ENCODE measurements at regions not wholly inside any gene's neighbourhood (a gene's known extent, or its start where the extent isn't known, plus 50 kb on each side); places are given as distances from the start of the nearest gene placed in this dataset.

DNA sequence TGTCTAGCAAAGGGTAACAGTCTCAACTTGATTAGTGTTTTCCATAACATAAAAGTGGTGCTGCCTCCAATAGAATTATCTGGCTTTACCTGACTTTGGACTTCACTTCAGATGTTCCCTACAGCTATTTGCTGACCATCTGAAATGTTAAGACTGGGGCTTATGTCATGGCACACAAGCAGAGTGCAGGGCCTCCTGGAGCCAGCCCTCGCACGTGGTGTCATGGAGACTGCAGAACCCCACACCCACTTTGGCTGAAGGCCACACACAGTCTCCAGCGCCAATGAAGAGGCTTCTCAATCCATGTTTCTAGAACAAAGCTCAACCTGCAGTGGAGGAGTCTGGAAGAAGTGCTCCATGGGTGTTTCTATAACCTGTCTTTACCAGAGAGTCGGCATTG lies 169.6 kb upstream of the FRMD6 start:
- H3K9me3 ChIP-seq (replicated peaks; ENCODE audit: low read length) = no peaks in the 10 kb centered on the region
- H3K4me3 ChIP-seq (ENCODE audit: low read length) = no peak overlapping the region
- H3K4me2 ChIP-seq (ENCODE audit: low read length) = no peak overlapping the region
- H3K4me1 ChIP-seq (ENCODE audit: control insufficient read depth, insufficient read depth, low read length) = peaks cover 3% of the 10 kb centered on the region
- no peaks in the 10 kb centered on the region for H3K36me3 ChIP-seq (ENCODE audit: insufficient read depth, low read length)
- H3K27me3 ChIP-seq (ENCODE audit: control insufficient read depth, insufficient read depth, low read length) = no peaks in the 10 kb centered on the region
- H3K9ac ChIP-seq (ENCODE audit: low read depth, low read length) = no peak overlapping the region

DNA sequence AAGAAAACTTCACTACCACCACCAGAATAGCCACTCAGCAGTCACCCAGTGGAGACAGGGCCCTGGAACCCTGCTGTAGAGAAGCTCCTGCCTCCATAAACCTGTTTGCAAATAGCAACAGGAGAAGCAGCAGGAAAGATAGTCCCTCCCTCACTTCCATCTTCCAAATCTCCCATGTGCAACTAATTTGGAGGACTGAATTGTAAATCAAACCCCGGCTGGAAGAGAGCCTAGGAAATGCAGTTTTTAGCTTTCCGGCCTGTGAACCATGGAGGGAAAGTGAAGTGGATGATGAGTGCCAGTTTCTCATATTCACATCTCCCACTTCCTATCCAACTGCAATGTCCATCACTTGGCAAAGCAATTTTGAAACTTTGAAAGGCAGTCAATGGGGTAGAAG lies 167.2 kb upstream of the FRMD6 start:
- peaks cover 4% of the 10 kb centered on the region for H3K4me1 ChIP-seq (ENCODE audit: control insufficient read depth, insufficient read depth, low read length)
- no peak overlapping the region for H3K4me3 ChIP-seq (ENCODE audit: low read length)
- no peak overlapping the region for H3K9ac ChIP-seq (ENCODE audit: low read depth, low read length)
- H3K27me3 ChIP-seq (ENCODE audit: control insufficient read depth, insufficient read depth, low read length) = no peaks in the 10 kb centered on the region
- H3K4me2 ChIP-seq (ENCODE audit: low read length) = no peak overlapping the region
- H3K36me3 ChIP-seq (ENCODE audit: insufficient read depth, low read length) = no peaks in the 10 kb centered on the region
- no peaks in the 10 kb centered on the region for H3K9me3 ChIP-seq (replicated peaks; ENCODE audit: low read length)

DNA sequence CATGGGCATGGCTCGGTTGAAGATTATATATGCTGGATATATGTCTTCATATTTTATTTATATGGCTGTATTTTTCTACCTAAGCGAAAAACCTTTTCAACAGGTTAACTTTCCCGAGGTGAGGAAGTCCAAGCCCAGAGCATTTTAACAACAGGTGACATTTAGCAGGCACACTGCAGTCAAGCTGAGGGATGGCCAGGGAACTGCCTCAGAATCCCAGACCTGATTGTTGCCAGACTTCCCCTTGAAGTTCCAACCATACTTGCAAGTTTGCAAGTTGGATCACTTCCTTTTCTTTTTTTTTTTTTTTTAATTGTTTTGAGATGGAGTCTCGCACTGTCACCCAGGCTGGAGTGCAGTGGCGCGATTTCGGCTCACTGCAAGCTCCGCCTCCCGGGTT lies 166.0 kb upstream of the FRMD6 start:
- Histone ChIP-seq H3K27me3 (ENCODE audit: control insufficient read depth, insufficient read depth, low read length) (no peaks in the 10 kb centered on the region), H3K9ac (ENCODE audit: low read depth, low read length) (no peak overlapping the region), H3K4me2 (ENCODE audit: low read length) (no peak overlapping the region), H3K36me3 (ENCODE audit: insufficient read depth, low read length) (no peaks in the 10 kb centered on the region), H3K4me3 (ENCODE audit: low read length) (no peak overlapping the region), H3K9me3 (replicated peaks; ENCODE audit: low read length) (no peaks in the 10 kb centered on the region), H3K4me1 (ENCODE audit: control insufficient read depth, insufficient read depth, low read length) (peaks cover 13% of the 10 kb centered on the region)

DNA sequence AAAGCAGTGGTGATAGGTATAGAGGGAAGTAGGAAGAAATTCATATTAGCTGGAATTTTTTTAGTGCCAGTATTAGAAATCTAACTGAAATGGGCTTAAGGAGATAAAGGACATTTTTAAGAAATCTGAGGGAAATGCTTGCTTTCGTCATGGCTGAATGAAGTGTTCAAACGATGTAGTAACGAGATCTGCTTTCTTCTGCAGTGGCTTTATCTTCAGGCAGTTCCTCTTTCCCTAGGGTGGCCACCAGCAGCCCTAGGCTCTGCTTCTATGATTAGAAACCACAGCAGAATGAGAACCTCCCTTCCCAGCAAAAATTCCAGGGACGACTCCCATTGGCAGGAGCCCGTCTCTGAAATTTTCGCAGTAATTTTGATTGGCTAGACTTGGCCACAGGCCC lies 163.9 kb upstream of the FRMD6 start:
- H3K9ac ChIP-seq (ENCODE audit: low read depth, low read length) = no peak overlapping the region
- no peak overlapping the region for H3K4me2 ChIP-seq (ENCODE audit: low read length)

DNA sequence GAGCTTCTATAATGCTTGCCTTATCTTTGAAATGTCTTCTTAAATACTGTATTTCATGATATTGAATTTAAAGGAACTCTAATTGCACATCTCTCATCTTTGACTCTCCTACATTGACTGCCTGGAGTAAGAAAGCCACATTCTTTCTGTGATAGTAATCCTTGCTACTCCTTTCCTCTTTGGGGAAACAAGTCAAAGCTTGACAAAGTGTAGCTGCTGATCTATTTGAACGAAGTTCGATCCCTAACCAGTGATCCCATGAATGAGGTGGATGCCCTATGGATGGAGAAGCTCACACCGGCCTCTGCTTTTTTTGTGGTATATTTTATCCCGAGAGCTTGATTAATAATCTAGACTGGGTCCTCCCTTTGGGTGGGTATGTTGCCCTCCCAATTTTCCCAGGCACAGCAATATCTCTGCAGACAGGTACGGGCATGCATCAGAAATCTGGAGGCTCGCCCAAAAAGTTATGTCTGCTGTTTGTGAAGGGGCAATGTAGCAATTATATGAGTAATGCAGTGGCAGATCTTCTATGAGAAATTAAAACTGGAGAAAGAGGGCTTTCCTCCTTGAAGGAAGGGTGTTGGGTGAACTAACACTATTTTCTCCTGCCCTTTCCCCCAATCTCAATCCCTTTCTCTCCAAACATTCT lies 163.0 kb upstream of the FRMD6 start:
- no peak overlapping the region for H3K4me3 ChIP-seq (ENCODE audit: low read length)

More for the DNA sequence above, 163.9 kb upstream of the FRMD6 start:
- no peaks in the 10 kb centered on the region for H3K36me3 ChIP-seq (ENCODE audit: insufficient read depth, low read length)
- no peak overlapping the region for H3K4me3 ChIP-seq (ENCODE audit: low read length)
- H3K9me3 ChIP-seq (replicated peaks; ENCODE audit: low read length) = no peaks in the 10 kb centered on the region
- peaks cover 15% of the 10 kb centered on the region for H3K4me1 ChIP-seq (ENCODE audit: control insufficient read depth, insufficient read depth, low read length)
- H3K27me3 ChIP-seq (ENCODE audit: control insufficient read depth, insufficient read depth, low read length) = no peaks in the 10 kb centered on the region

DNA sequence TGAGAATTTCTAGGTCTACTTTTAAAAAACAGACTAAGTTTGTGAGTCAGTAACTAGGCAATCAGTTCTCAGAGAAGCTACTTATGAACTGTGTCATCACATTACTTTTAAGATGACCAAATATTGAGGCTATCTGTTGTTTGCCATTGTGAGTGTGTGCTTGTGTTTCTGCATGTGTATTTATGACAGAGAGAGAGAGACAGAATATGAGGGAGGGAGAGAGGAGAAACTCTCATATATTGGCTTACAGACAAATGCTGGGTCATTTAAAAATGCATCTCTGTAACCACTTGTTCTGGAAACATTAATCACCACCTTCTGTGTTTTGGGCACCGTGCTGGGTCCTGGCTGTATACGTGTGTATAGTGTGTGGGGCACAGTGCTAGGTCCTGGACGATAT lies 161.5 kb upstream of the FRMD6 start:
- Histone ChIP-seq H3K4me1 (ENCODE audit: control insufficient read depth, insufficient read depth, low read length) (peaks cover 15% of the 10 kb centered on the region), H3K4me2 (ENCODE audit: low read length) (no peak overlapping the region), H3K9ac (ENCODE audit: low read depth, low read length) (peak overlapping the region; percentile 3)

More for the DNA sequence above, 163.0 kb upstream of the FRMD6 start:
- H3K4me1 ChIP-seq (ENCODE audit: control insufficient read depth, insufficient read depth, low read length) = peaks cover 15% of the 10 kb centered on the region
- H3K27me3 ChIP-seq (ENCODE audit: control insufficient read depth, insufficient read depth, low read length) = no peaks in the 10 kb centered on the region
- no peaks in the 10 kb centered on the region for H3K9me3 ChIP-seq (replicated peaks; ENCODE audit: low read length)
- H3K4me2 ChIP-seq (ENCODE audit: low read length) = no peak overlapping the region
- no peak overlapping the region for H3K9ac ChIP-seq (ENCODE audit: low read depth, low read length)
- H3K36me3 ChIP-seq (ENCODE audit: insufficient read depth, low read length) = no peaks in the 10 kb centered on the region

DNA sequence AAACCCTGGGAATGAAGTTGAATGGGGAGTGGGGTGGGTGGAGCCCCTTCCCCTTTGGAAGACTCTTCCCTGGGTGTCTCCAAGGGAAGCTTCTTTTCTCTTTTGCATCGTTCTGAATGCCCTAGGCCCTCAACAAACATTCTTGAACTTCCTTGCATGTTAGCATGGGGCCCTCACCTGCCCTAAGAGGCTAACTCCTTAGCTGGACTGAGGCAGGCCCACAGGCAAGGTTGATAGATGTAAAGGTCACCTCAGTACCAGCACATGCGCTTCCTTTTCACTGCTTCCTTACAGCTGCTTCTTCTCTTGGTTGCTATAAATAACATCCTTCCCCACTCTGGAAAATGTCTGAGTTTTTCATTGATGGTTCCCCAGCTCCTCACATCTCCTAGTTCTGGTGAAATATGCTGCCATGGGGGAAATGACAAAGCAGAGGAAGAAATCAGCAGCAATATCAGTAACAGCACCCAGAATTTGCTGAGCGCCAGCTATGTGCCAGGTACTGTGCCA lies 160.6 kb upstream of the FRMD6 start:
- no peak overlapping the region for H3K4me2 ChIP-seq (ENCODE audit: low read length)
- no peaks in the 10 kb centered on the region for H3K9me3 ChIP-seq (replicated peaks; ENCODE audit: low read length)
- no peaks in the 10 kb centered on the region for H3K36me3 ChIP-seq (ENCODE audit: insufficient read depth, low read length)
- peaks cover 15% of the 10 kb centered on the region for H3K4me1 ChIP-seq (ENCODE audit: control insufficient read depth, insufficient read depth, low read length)
- no peaks in the 10 kb centered on the region for H3K27me3 ChIP-seq (ENCODE audit: control insufficient read depth, insufficient read depth, low read length)
- no peak overlapping the region for H3K9ac ChIP-seq (ENCODE audit: low read depth, low read length)
- no peak overlapping the region for H3K4me3 ChIP-seq (ENCODE audit: low read length)

More for the DNA sequence above, 161.5 kb upstream of the FRMD6 start:
- Histone ChIP-seq H3K4me3 (ENCODE audit: low read length) (no peak overlapping the region), H3K36me3 (ENCODE audit: insufficient read depth, low read length) (no peaks in the 10 kb centered on the region), H3K27me3 (ENCODE audit: control insufficient read depth, insufficient read depth, low read length) (no peaks in the 10 kb centered on the region), H3K9me3 (replicated peaks; ENCODE audit: low read length) (no peaks in the 10 kb centered on the region)

DNA sequence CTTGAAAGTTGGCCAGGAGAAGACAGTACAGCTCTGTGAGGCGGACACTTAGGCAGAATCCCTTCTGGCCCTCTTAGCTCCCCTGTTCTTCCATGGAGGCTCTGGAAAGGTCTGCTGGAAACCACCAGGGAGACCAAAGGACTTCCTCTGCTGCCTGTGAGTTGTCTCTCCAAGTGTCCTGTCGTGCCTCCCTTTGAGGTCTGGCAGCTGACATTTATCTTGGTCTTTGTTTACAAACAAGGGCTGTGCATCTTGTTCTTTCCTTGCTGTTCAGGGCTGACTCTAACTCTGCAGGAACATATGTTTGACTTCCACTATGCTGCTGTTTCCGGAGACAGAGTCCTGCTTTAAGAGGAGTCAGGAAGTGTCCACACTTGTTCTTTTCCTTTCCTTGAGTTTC lies 159.9 kb upstream of the FRMD6 start:
- H3K27me3 ChIP-seq (ENCODE audit: control insufficient read depth, insufficient read depth, low read length) = no peaks in the 10 kb centered on the region
- H3K9ac ChIP-seq (ENCODE audit: low read depth, low read length) = no peak overlapping the region
- no peak overlapping the region for H3K4me3 ChIP-seq (ENCODE audit: low read length)
- peaks cover 2% of the 10 kb centered on the region for H3K9me3 ChIP-seq (replicated peaks; ENCODE audit: low read length)
- no peak overlapping the region for H3K4me2 ChIP-seq (ENCODE audit: low read length)
- peaks cover 15% of the 10 kb centered on the region for H3K4me1 ChIP-seq (ENCODE audit: control insufficient read depth, insufficient read depth, low read length)
- no peaks in the 10 kb centered on the region for H3K36me3 ChIP-seq (ENCODE audit: insufficient read depth, low read length)

DNA sequence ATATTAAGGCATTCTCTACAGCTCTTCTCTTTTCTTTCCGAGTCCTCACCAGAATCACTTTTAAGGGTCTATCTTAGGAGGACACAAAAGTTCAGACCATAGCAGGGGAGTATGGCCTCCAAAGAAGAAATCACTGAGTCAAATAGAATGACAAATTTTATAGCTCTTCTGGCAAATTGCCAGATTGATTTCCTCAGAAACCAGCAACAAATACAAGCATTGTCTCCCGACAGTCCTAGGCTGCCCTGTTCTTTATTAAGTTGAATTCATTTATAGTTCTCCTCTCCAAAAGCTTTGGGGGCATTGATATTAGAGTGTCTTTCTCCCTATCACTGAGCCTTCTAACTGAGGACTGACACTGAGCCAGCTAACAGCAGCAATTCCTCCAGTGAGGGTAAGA lies 156.4 kb upstream of the FRMD6 start:
- H3K9me3 ChIP-seq (replicated peaks; ENCODE audit: low read length) = peaks cover 5% of the 10 kb centered on the region
- H3K27me3 ChIP-seq (ENCODE audit: control insufficient read depth, insufficient read depth, low read length) = no peaks in the 10 kb centered on the region
- H3K4me3 ChIP-seq (ENCODE audit: low read length) = no peak overlapping the region
- peaks cover 6% of the 10 kb centered on the region for H3K4me1 ChIP-seq (ENCODE audit: control insufficient read depth, insufficient read depth, low read length)
- H3K36me3 ChIP-seq (ENCODE audit: insufficient read depth, low read length) = no peaks in the 10 kb centered on the region
- no peak overlapping the region for H3K4me2 ChIP-seq (ENCODE audit: low read length)
- no peak overlapping the region for H3K9ac ChIP-seq (ENCODE audit: low read depth, low read length)

DNA sequence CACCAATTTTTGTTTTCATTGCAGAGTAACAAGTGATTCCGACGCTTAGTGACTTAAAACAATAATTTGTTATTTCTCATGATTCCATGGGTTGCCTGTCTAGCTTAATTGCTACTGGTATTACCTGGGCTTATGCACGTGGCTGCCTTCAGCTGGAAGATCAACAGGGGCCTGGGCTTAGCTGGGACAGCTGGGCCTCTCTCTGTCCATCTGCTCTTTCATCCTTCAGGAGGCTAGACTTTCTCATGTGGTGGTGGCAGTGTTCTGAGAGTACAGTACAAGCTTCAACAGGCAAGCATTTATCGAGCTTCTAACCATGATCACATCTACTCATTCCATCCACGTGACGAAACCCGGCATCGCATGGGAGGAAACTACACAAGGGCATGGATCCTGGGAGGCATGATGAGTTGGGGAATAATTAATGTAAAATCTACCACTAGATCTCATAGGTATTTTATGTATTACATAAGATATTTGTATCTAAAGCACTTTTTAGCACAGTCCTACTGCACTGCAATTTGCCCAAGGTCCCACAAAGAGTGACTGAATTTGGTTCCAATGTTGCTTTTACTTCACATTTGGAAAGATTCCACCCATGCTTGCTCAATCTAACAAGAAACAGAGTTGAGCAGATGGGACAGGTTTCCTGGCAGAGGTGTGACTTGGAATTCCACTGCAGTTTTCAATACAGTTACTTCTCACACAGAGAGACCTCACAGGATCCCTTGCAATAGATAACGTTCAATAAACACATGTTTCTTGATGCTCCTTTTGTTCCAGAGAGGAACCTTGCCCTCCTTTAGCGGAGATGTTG lies 153.1 kb upstream of the FRMD6 start:
- H3K9me3 ChIP-seq (replicated peaks; ENCODE audit: low read length) = peaks cover 5% of the 10 kb centered on the region
- no peak overlapping the region for H3K9ac ChIP-seq (ENCODE audit: low read depth, low read length)
- no peaks in the 10 kb centered on the region for H3K4me1 ChIP-seq (ENCODE audit: control insufficient read depth, insufficient read depth, low read length)
- H3K27me3 ChIP-seq (ENCODE audit: control insufficient read depth, insufficient read depth, low read length) = no peaks in the 10 kb centered on the region
- H3K36me3 ChIP-seq (ENCODE audit: insufficient read depth, low read length) = no peaks in the 10 kb centered on the region
- no peak overlapping the region for H3K4me3 ChIP-seq (ENCODE audit: low read length)
- H3K4me2 ChIP-seq (ENCODE audit: low read length) = no peak overlapping the region

DNA sequence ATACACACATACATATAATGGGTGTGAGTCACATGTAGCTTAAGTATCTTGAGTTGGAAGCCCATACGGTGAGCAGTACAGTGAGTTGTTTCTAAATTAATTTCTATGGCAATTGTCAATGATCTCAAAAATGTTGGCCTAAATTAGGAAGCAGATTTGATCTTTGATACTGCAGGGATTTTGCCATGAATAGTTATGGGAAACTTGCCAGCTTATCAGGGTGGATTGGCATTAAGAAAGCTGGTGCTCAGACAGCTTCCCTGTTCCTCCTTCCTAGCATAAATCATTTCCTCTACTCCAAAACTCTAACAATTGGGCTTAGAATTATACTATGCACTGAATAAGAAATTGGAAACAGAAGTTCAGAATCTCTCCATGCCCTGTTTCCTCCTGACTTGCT lies 150.9 kb upstream of the FRMD6 start:
- no peak overlapping the region for H3K4me2 ChIP-seq (ENCODE audit: low read length)
- H3K9ac ChIP-seq (ENCODE audit: low read depth, low read length) = no peak overlapping the region
- peaks cover 5% of the 10 kb centered on the region for H3K9me3 ChIP-seq (replicated peaks; ENCODE audit: low read length)
- H3K27me3 ChIP-seq (ENCODE audit: control insufficient read depth, insufficient read depth, low read length) = no peaks in the 10 kb centered on the region
- H3K4me3 ChIP-seq (ENCODE audit: low read length) = no peak overlapping the region
- H3K4me1 ChIP-seq (ENCODE audit: control insufficient read depth, insufficient read depth, low read length) = peaks cover 5% of the 10 kb centered on the region
- H3K36me3 ChIP-seq (ENCODE audit: insufficient read depth, low read length) = no peaks in the 10 kb centered on the region
